ENCODE measurements at regions not wholly inside any gene's neighbourhood (a gene's known extent, or its start where the extent isn't known, plus 50 kb on each side); places are given as distances from the start of the nearest gene placed in this dataset.
"Not testable (repeated sequence)": the region's sequence is repeated elsewhere in the genome, so short reads cannot be mapped to it uniquely, and the experiment has no call there.

GRCh38 chr12:100083308-100083707 lies 59.4 kb downstream of the BLTP3B start:
- no peak overlapping the region for H3K27ac ChIP-seq
- TF ChIP-seq, protein P1, sequence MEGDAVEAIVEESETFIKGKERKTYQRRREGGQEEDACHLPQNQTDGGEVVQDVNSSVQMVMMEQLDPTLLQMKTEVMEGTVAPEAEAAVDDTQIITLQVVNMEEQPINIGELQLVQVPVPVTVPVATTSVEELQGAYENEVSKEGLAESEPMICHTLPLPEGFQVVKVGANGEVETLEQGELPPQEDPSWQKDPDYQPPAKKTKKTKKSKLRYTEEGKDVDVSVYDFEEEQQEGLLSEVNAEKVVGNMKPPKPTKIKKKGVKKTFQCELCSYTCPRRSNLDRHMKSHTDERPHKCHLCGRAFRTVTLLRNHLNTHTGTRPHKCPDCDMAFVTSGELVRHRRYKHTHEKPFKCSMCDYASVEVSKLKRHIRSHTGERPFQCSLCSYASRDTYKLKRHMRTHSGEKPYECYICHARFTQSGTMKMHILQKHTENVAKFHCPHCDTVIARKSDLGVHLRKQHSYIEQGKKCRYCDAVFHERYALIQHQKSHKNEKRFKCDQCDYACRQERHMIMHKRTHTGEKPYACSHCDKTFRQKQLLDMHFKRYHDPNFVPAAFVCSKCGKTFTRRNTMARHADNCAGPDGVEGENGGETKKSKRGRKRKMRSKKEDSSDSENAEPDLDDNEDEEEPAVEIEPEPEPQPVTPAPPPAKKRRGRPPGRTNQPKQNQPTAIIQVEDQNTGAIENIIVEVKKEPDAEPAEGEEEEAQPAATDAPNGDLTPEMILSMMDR (conservative IDR thresholded peaks at IDR 0.05), result no peak
- TF ChIP-seq ZFX (IDR thresholded peaks at IDR 0.05), result no peak

GRCh38 chr12:100078777-100079176 lies 63.9 kb downstream of the BLTP3B start:
- H3K27ac ChIP-seq, result not testable (repeated sequence)

DNA sequence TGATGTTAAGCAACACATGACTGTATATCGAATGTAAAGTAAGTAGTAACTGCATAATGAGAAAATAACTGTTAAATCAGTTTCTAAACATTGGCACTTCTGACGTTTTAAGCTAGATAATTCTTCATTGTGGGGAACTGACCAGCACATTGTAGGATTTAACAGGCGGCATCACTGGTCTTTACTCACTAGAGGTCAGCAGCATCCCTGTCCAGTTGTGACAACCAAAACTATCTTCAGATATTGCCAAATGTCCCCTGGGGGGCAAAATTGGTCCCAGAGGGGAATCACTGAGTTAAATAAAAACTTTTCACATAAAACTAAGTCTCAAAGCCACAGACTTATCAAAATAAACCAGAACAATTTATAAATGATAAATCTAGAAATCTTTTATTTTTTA lies 65.3 kb downstream of the BLTP3B start:
- no peak overlapping the region for H3K27ac ChIP-seq
- TF ChIP-seq, protein P1 (conservative IDR thresholded peaks at IDR 0.05), result peak; percentile 30
- TF ChIP-seq ZFX (IDR thresholded peaks at IDR 0.05), result no peak

DNA sequence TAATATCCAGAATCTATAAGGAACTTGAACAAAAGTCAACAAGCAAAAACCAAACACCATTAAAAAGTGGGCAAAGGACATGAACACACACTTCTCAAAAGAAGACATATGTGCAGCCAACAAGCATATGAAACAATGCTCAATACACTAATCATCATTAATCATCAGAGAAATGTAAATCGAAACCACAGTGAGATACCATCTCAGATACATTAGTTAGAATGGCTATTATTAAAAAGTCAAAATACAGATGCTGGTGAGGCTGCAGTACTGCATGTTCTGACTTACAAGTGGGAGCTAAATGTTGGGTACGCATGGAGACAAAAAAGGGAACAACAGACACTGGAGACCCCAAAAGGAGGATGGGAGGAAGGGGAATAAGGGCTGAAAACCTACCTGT lies 67.1 kb downstream of the BLTP3B start:
- TF ChIP-seq ZFX (IDR thresholded peaks at IDR 0.05), result no peak
- TF ChIP-seq, protein P1 (conservative IDR thresholded peaks at IDR 0.05), result no peak
- H3K27ac ChIP-seq, result no peak overlapping the region

DNA sequence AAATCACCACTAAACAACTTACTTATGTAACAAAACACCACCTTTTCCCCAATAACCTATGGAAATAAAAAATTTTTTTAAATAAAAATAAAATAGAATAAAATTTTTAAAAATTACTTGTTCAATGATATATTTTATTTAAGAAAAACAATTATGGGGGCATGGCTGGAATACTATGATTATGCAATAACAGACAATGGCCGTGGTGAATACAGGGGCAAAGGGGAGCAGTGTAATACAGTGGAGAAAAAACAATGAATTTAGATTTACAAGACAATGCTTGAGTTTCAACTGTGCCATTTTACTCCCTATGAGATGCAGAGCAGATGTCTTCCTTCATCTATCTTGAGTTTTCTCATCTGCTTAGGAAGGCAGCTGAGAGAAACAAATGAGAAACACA lies 72.9 kb downstream of the BLTP3B start:
- TF ChIP-seq ZFX (IDR thresholded peaks at IDR 0.05), result no peak
- TF ChIP-seq, protein P1 (conservative IDR thresholded peaks at IDR 0.05), result no peak
- no peak overlapping the region for H3K27ac ChIP-seq

DNA sequence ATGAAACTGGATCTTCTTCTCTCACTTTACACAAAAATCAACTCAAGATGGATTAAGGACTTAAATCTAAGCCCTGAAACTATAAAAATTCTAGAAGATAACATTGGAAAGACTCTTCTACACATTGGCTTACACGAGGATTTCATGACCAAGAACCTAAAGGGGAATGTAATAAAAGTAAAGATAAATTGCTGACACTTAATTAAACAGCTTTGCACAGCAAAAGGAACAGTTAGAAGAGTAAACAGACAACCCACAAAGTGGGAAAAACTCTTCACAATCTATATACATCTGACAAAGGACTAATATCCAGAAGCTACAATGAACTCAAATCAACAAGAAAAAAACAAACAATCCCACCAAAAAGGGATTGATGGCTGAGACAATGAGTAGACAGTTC lies 74.4 kb downstream of the BLTP3B start:
- no peak for TF ChIP-seq ZFX (IDR thresholded peaks at IDR 0.05)
- TF ChIP-seq, protein P1 (conservative IDR thresholded peaks at IDR 0.05), result no peak
- H3K27ac ChIP-seq, result no peak overlapping the region

DNA sequence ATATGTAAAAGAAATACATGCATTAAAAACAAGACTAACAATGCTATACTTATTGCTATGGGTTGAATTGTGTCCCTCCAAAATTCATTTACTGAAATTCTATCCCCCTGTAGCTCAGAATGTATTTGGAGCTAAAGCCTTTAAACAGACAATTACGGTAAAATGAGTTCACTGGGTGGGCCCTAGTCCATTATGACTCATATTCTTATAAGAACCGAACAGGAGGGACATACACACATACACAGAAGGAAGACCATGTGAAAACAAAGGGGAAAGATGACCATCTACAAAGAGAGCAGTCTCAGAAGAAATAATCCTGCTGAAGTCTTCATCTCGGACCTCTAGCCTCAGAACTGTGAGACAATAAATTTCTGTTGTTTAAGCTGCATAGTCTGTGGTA lies 77.1 kb upstream of the ANKS1B start:
- no peak for TF ChIP-seq ZFX (IDR thresholded peaks at IDR 0.05)
- TF ChIP-seq, protein P1 (conservative IDR thresholded peaks at IDR 0.05), result no peak

DNA sequence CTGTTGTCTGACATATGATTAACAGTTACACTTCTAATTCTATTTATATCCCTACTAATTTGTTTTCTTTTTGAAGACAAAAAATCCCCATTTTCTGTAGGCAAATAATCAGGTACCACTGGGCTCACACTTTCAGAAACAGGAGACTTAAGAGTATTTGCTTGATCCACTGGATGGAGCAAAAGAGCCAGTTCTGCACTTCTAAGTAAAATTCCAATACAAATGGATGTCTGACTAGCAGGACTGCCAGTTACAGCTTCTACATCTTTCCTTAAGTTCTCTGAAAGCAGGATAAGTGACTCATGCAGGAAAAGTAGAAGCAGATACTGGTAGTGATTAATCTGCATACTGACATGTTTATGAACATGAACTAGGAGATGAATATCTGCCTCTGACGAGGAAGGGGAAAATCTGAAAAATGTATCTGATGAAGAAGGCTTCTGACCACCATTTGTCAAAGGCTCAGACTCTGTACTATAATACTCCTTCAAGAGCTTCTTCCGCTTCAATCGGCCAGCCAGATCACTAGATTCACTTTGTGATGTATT lies 73.8 kb upstream of the ANKS1B start:
- H3K27ac ChIP-seq, result no peak overlapping the region
- TF ChIP-seq, protein P1 (conservative IDR thresholded peaks at IDR 0.05), result peak; percentile 10; the same call in 1 of the 2 replicates
- no peak for TF ChIP-seq ZFX (IDR thresholded peaks at IDR 0.05)

More for the DNA sequence above, 77.1 kb upstream of the ANKS1B start:
- no peak overlapping the region for H3K27ac ChIP-seq

- H3K27ac ChIP-seq, result not testable (repeated sequence)
These were observed 61.5 kb upstream of the ANKS1B start for GRCh38 chr12:100046202-100046601.
